ENCODE measurements at regions not wholly inside any gene's neighbourhood (a gene's known extent, or its start where the extent isn't known, plus 50 kb on each side); places are given as distances from the start of the nearest gene placed in this dataset.
A peak's percentile ranks its signal among the peaks of the same experiment; 100 is the strongest.

- Histone ChIP-seq H3K27ac (replicated peaks in 1 of 4) (no peak overlapping the region), H3K36me3 (no peaks in the 10 kb centered on the region), H3K4me3 (no peak overlapping the region), H3K9me3 (no peaks in the 10 kb centered on the region), H3K27me3 (peaks cover 0 to 5% (median 0%) of the 10 kb centered on the region in 4 donors), H3K4me1 (peaks cover 0 to 14% (median 4%) of the 10 kb centered on the region in 4 donors)
- intact Hi-C loops (cut with DNase I), result no loop called here
- DNase-seq (ENCODE audit: extremely low spot score), result peak; percentile 92
- TF ChIP-seq EP300 (IDR thresholded peaks at IDR 0.05) (no peak), POLR2AphosphoS5 (IDR thresholded peaks at IDR 0.05) (no peak), CTCF (IDR thresholded peaks at IDR 0.05) (no peak), POLR2A (IDR thresholded peaks at IDR 0.05; ENCODE audit: low read depth) (no peak)
- WGBS, result 90% methylated on average over 5 of the region's 5 CpGs
These were observed 81.9 kb upstream of the ADPGK start for GRCh38 chr15:72865486-72865885.

GRCh38 chr15:72864681-72865080 is 81.1 kb upstream of the ADPGK start:
- DNase-seq (ENCODE audit: extremely low spot score), result peak; percentile 60
- WGBS, result 86% methylated on average over 4 of the region's 4 CpGs
- Histone ChIP-seq H3K4me3 (no peak overlapping the region), H3K27ac (replicated peaks in 1 of 4) (no peak overlapping the region), H3K9me3 (no peaks in the 10 kb centered on the region), H3K27me3 (peaks cover 0 to 5% (median 0%) of the 10 kb centered on the region in 4 donors), H3K36me3 (no peaks in the 10 kb centered on the region), H3K4me1 (peaks cover 0 to 8% (median 3%) of the 10 kb centered on the region in 4 donors)
- intact Hi-C loops (cut with DNase I), result no loop called here
- TF ChIP-seq CTCF (IDR thresholded peaks at IDR 0.05) (no peak), POLR2AphosphoS5 (IDR thresholded peaks at IDR 0.05) (no peak), POLR2A (IDR thresholded peaks at IDR 0.05; ENCODE audit: low read depth) (no peak), EP300 (IDR thresholded peaks at IDR 0.05) (no peak)

GRCh38 chr15:72861354-72861910 is 77.9 kb upstream of the ADPGK start:
- DNase-seq (ENCODE audit: extremely low spot score), result peak; percentile 62
- no peaks in the 10 kb centered on the region for H3K9me3 ChIP-seq
- 88% methylated on average over 2 of the region's 2 CpGs for WGBS
- no peak overlapping the region for H3K27ac ChIP-seq (replicated peaks in 1 of 4)
- peaks cover 0 to 5% (median 0%) of the 10 kb centered on the region in 4 donors for H3K27me3 ChIP-seq
- no peaks in the 10 kb centered on the region for H3K36me3 ChIP-seq
- no peak for TF ChIP-seq CTCF (IDR thresholded peaks at IDR 0.05)
- no peak for TF ChIP-seq POLR2AphosphoS5 (IDR thresholded peaks at IDR 0.05)
- no peak for TF ChIP-seq EP300 (IDR thresholded peaks at IDR 0.05)
- no peak for TF ChIP-seq POLR2A (IDR thresholded peaks at IDR 0.05; ENCODE audit: low read depth)
- intact Hi-C loops (cut with DNase I), result no loop called here
- no peak overlapping the region for H3K4me3 ChIP-seq
- H3K4me1 ChIP-seq, result no peaks in the 10 kb centered on the region

- Histone ChIP-seq H3K4me1 (no peaks in the 10 kb centered on the region), H3K27ac (replicated peaks in 1 of 4) (no peak overlapping the region), H3K27me3 (peaks cover 0 to 5% (median 0%) of the 10 kb centered on the region in 4 donors), H3K9me3 (no peaks in the 10 kb centered on the region), H3K36me3 (no peaks in the 10 kb centered on the region), H3K4me3 (no peak overlapping the region)
- DNase-seq (ENCODE audit: extremely low spot score), result peak; percentile 72
- intact Hi-C loops (cut with DNase I), result no loop called here
- 81% methylated on average over 9 of the region's 9 CpGs for WGBS
- no peak for TF ChIP-seq POLR2AphosphoS5 (IDR thresholded peaks at IDR 0.05)
- no peak for TF ChIP-seq POLR2A (IDR thresholded peaks at IDR 0.05; ENCODE audit: low read depth)
- TF ChIP-seq CTCF (IDR thresholded peaks at IDR 0.05), result no peak
- no peak for TF ChIP-seq EP300 (IDR thresholded peaks at IDR 0.05)
These were observed 76.2 kb upstream of the ADPGK start for GRCh38 chr15:72859757-72860145.
